ENCODE measurements at regions not wholly inside any gene's neighbourhood (a gene's known extent, or its start where the extent isn't known, plus 50 kb on each side); places are given as distances from the start of the nearest gene placed in this dataset.

GRCh38 chr5:56412601-56413379 is 179.7 kb upstream of the ANKRD55 start:
- no peak for TF ChIP-seq POLR2A (IDR thresholded peaks at IDR 0.05)
- TF ChIP-seq CTCF (IDR thresholded peaks at IDR 0.05) = no peak

Measured in uterus (tissue), 2 donors.